ENCODE measurements at regions not wholly inside any gene's neighbourhood (a gene's known extent, or its start where the extent isn't known, plus 50 kb on each side); places are given as distances from the start of the nearest gene placed in this dataset.

- Histone ChIP-seq H3K9me3 (ENCODE audit: insufficient read depth, low read depth, low read length) (no peaks in the 10 kb centered on the region), H3K9ac (ENCODE audit: low read length) (no peak overlapping the region), H4K12ac (ENCODE audit: low read depth, low read length) (no peak overlapping the region), H3K4me3 (ENCODE audit: low read depth, low read length) (no peak overlapping the region), H3K4me2 (ENCODE audit: low read length) (no peak overlapping the region), H4K91ac (ENCODE audit: low read depth, low read length) (no peak overlapping the region), H2BK5ac (ENCODE audit: low read depth, low read length, poor library complexity) (no peak overlapping the region), H3K36me3 (ENCODE audit: control insufficient read depth in 1 of 2, insufficient read depth in 2 of 2, low read length in 2 of 2) (no peaks in the 10 kb centered on the region), H3K27ac (ENCODE audit: low read depth, low read length) (no peak overlapping the region), H3K14ac (ENCODE audit: low read length) (no peak overlapping the region), H2BK120ac (ENCODE audit: insufficient read depth, low read length, poor library complexity) (no peak overlapping the region), H3K79me1 (ENCODE audit: low read length) (no peaks in the 10 kb centered on the region), H3K4me1 (ENCODE audit: control insufficient read depth in 1 of 2, insufficient read depth in 2 of 2, low read length in 2 of 2) (no peaks in the 10 kb centered on the region), H2AFZ (ENCODE audit: insufficient read depth, low read length, poor library complexity) (no peak overlapping the region), H2BK12ac (ENCODE audit: low read length) (no peak overlapping the region), H4K8ac (ENCODE audit: low read depth, low read length) (no peak overlapping the region), H2AK5ac (ENCODE audit: low read length) (no peak overlapping the region), H3K27me3 (ENCODE audit: insufficient read depth, low read length) (no peaks in the 10 kb centered on the region), H3K18ac (ENCODE audit: low read length) (no peak overlapping the region), H3K4ac (ENCODE audit: low read depth, low read length) (no peak overlapping the region), H3K79me2 (ENCODE audit: control insufficient read depth, insufficient read depth, low read length, poor library complexity) (no peaks in the 10 kb centered on the region), H3K23ac (ENCODE audit: low read length) (no peak overlapping the region)
- no CpG with 5 or more reads among the region's 1 CpG for WGBS (ENCODE audit: extremely low coverage, insufficient coverage, insufficient read length)
- no peak for DNase-seq
These were observed 490.9 kb upstream of the TENM4 start for GRCh38 chr11:79931692-79932091.

- Histone ChIP-seq H3K4me2 (ENCODE audit: low read length) (no peak overlapping the region), H3K4me1 (ENCODE audit: control insufficient read depth in 1 of 2, insufficient read depth in 2 of 2, low read length in 2 of 2) (no peaks in the 10 kb centered on the region), H4K91ac (ENCODE audit: low read depth, low read length) (no peak overlapping the region), H3K14ac (ENCODE audit: low read length) (no peak overlapping the region), H2BK120ac (ENCODE audit: insufficient read depth, low read length, poor library complexity) (no peak overlapping the region), H2BK5ac (ENCODE audit: low read depth, low read length, poor library complexity) (no peak overlapping the region), H3K23ac (ENCODE audit: low read length) (no peak overlapping the region), H4K12ac (ENCODE audit: low read depth, low read length) (no peak overlapping the region), H3K9me3 (ENCODE audit: insufficient read depth, low read depth, low read length) (no peaks in the 10 kb centered on the region), H3K4me3 (ENCODE audit: low read depth, low read length) (no peak overlapping the region), H4K8ac (ENCODE audit: low read depth, low read length) (no peak overlapping the region), H3K36me3 (ENCODE audit: control insufficient read depth in 1 of 2, insufficient read depth in 2 of 2, low read length in 2 of 2) (no peaks in the 10 kb centered on the region), H2BK12ac (ENCODE audit: low read length) (no peak overlapping the region), H3K79me1 (ENCODE audit: low read length) (no peaks in the 10 kb centered on the region), H3K27me3 (ENCODE audit: insufficient read depth, low read length) (no peaks in the 10 kb centered on the region), H3K27ac (ENCODE audit: low read depth, low read length) (no peak overlapping the region), H3K4ac (ENCODE audit: low read depth, low read length) (no peak overlapping the region), H2AFZ (ENCODE audit: insufficient read depth, low read length, poor library complexity) (no peak overlapping the region), H3K9ac (ENCODE audit: low read length) (no peak overlapping the region), H2AK5ac (ENCODE audit: low read length) (no peak overlapping the region), H3K18ac (ENCODE audit: low read length) (no peak overlapping the region), H3K79me2 (ENCODE audit: control insufficient read depth, insufficient read depth, low read length, poor library complexity) (no peaks in the 10 kb centered on the region)
- no CpG with 5 or more reads among the region's 2 CpGs for WGBS (ENCODE audit: extremely low coverage, insufficient coverage, insufficient read length)
- DNase-seq = no peak
These were observed 485.9 kb upstream of the TENM4 start for GRCh38 chr11:79926707-79927106.

GRCh38 chr11:79925570-79925969 lies 484.7 kb upstream of the TENM4 start:
- Histone ChIP-seq H2BK12ac (ENCODE audit: low read length) (no peak overlapping the region), H3K4me3 (ENCODE audit: low read depth, low read length) (no peak overlapping the region), H2BK120ac (ENCODE audit: insufficient read depth, low read length, poor library complexity) (no peak overlapping the region), H2AFZ (ENCODE audit: insufficient read depth, low read length, poor library complexity) (no peak overlapping the region), H3K23ac (ENCODE audit: low read length) (no peak overlapping the region), H3K36me3 (ENCODE audit: control insufficient read depth in 1 of 2, insufficient read depth in 2 of 2, low read length in 2 of 2) (no peaks in the 10 kb centered on the region), H4K91ac (ENCODE audit: low read depth, low read length) (no peak overlapping the region), H4K12ac (ENCODE audit: low read depth, low read length) (no peak overlapping the region), H3K4me1 (ENCODE audit: control insufficient read depth in 1 of 2, insufficient read depth in 2 of 2, low read length in 2 of 2) (no peaks in the 10 kb centered on the region), H3K27ac (ENCODE audit: low read depth, low read length) (no peak overlapping the region), H2AK5ac (ENCODE audit: low read length) (no peak overlapping the region), H3K79me1 (ENCODE audit: low read length) (no peaks in the 10 kb centered on the region), H2BK5ac (ENCODE audit: low read depth, low read length, poor library complexity) (no peak overlapping the region), H3K9ac (ENCODE audit: low read length) (no peak overlapping the region), H3K27me3 (ENCODE audit: insufficient read depth, low read length) (no peaks in the 10 kb centered on the region), H3K79me2 (ENCODE audit: control insufficient read depth, insufficient read depth, low read length, poor library complexity) (no peaks in the 10 kb centered on the region), H3K4ac (ENCODE audit: low read depth, low read length) (no peak overlapping the region), H3K4me2 (ENCODE audit: low read length) (no peak overlapping the region), H3K18ac (ENCODE audit: low read length) (no peak overlapping the region), H3K9me3 (ENCODE audit: insufficient read depth, low read depth, low read length) (no peaks in the 10 kb centered on the region), H3K14ac (ENCODE audit: low read length) (no peak overlapping the region), H4K8ac (ENCODE audit: low read depth, low read length) (no peak overlapping the region)
- no CpG with 5 or more reads among the region's 3 CpGs for WGBS (ENCODE audit: extremely low coverage, insufficient coverage, insufficient read length)
- DNase-seq = no peak

- no CpG with 5 or more reads among the region's 3 CpGs for WGBS (ENCODE audit: extremely low coverage, insufficient coverage, insufficient read length)
- H3K4me2 ChIP-seq (ENCODE audit: low read length) = no peak overlapping the region
- H4K91ac ChIP-seq (ENCODE audit: low read depth, low read length) = no peak overlapping the region
These were observed 481.8 kb upstream of the TENM4 start for GRCh38 chr11:79922641-79923040.

More at GRCh38 chr11:79922641-79923040, 481.8 kb upstream of the TENM4 start:
- no peak overlapping the region for H4K8ac ChIP-seq (ENCODE audit: low read depth, low read length)
- H3K36me3 ChIP-seq (ENCODE audit: control insufficient read depth in 1 of 2, insufficient read depth in 2 of 2, low read length in 2 of 2) = no peaks in the 10 kb centered on the region
- H2BK5ac ChIP-seq (ENCODE audit: low read depth, low read length, poor library complexity) = no peak overlapping the region
- no peak for DNase-seq
- no peak overlapping the region for H3K4me3 ChIP-seq (ENCODE audit: low read depth, low read length)
- H3K14ac ChIP-seq (ENCODE audit: low read length) = no peak overlapping the region
- H3K18ac ChIP-seq (ENCODE audit: low read length) = no peak overlapping the region
- H2AK5ac ChIP-seq (ENCODE audit: low read length) = no peak overlapping the region
- no peaks in the 10 kb centered on the region for H3K79me2 ChIP-seq (ENCODE audit: control insufficient read depth, insufficient read depth, low read length, poor library complexity)
- H3K4me1 ChIP-seq (ENCODE audit: control insufficient read depth in 1 of 2, insufficient read depth in 2 of 2, low read length in 2 of 2) = no peaks in the 10 kb centered on the region
- H3K27ac ChIP-seq (ENCODE audit: low read depth, low read length) = no peak overlapping the region
- H2AFZ ChIP-seq (ENCODE audit: insufficient read depth, low read length, poor library complexity) = no peak overlapping the region
- H4K12ac ChIP-seq (ENCODE audit: low read depth, low read length) = no peak overlapping the region
- no peak overlapping the region for H3K9ac ChIP-seq (ENCODE audit: low read length)
- no peaks in the 10 kb centered on the region for H3K9me3 ChIP-seq (ENCODE audit: insufficient read depth, low read depth, low read length)
- H3K4ac ChIP-seq (ENCODE audit: low read depth, low read length) = no peak overlapping the region
- no peak overlapping the region for H2BK120ac ChIP-seq (ENCODE audit: insufficient read depth, low read length, poor library complexity)
- H3K23ac ChIP-seq (ENCODE audit: low read length) = no peak overlapping the region
- no peaks in the 10 kb centered on the region for H3K27me3 ChIP-seq (ENCODE audit: insufficient read depth, low read length)
- H3K79me1 ChIP-seq (ENCODE audit: low read length) = no peaks in the 10 kb centered on the region
- no peak overlapping the region for H2BK12ac ChIP-seq (ENCODE audit: low read length)

Data from trophoblast cell (in vitro differentiated cells and primary cell).